IPS-18c (cell line): ENCODE measurements at regions not wholly inside any gene's neighbourhood (a gene's known extent, or its start where the extent isn't known, plus 50 kb on each side); places are given as distances from the start of the nearest gene placed in this dataset.
"Not testable (repeated sequence)": the region's sequence is repeated elsewhere in the genome, so short reads cannot be mapped to it uniquely, and the experiment has no call there.

Source experiments
- H3K4me3 ChIP-seq: 2 replicates; pipeline ENCODE4 v1.7.0; 2013; ENCODE audit warnings: low read depth, mild to moderate bottlenecking, low read length, moderate library complexity; ENCODE audit not compliant: insufficient read depth
- H3K9me3 ChIP-seq: one replicate; pipeline ENCODE4 v1.6.1; 2013; ENCODE audit warnings: mild to moderate bottlenecking, low read length, moderate library complexity; ENCODE audit not compliant: control insufficient read depth, insufficient read depth

DNA sequence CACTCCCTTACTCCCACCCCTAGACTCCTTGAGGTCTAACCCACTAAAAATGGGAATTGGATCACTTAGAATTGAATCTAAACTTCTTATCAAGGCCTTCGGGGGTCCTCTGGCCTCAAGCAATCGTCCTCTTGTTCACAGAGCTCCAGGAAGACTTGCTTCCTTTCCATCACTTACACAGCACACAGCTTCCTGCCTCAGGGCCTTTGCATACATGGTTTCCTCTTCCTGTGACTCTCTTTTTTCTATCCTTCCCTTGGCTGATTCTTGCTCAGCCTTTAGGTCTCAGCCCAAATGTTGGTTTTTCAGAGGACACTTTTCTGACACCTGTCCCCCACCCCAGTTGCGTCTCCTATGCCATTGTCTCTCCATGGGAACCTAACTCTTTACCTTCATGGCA lies 50.0 kb upstream of the ALDH1B1 start:
- Histone ChIP-seq H3K9me3 (no peaks in the 10 kb centered on the region), H3K4me3 (no peak overlapping the region)

DNA sequence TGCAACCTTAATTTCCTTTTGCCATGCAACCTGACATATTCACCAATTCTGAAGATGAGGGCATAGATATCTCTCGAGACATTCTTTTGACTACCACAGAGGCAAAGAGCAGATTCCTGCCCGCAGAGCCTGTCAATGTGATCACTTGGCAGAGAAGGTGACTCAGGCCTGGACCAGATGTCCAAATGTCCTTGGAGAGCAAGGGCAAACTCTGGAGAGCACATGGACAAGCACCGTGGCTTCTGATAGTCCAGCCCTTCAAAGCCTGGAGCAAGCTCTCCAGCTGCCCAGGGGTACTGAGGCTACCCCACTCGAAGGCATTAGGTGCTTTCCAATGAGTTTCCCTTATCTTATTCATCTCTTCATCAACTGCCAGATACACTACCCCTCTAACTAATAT lies 50.4 kb upstream of the ALDH1B1 start:
- no peak overlapping the region for H3K4me3 ChIP-seq
- no peaks in the 10 kb centered on the region for H3K9me3 ChIP-seq

DNA sequence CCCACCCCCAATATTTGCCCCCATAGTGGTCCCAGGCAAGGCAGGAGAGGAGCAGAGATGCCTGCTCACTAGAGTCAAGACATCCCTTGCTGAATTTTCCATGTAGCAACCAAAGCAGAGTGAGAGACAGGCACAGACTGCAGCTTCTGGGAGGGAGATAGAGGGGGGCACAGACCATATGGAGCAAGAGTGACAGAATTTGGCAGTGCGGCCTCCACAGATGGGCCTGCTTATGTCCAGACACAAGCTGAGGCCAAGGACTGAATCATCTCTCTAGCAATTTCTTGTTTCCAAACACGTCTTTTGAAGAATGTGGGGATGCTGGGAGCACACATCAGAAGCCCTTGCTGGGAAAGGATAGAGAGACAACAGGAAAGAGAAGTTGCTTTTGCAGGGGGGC lies 53.0 kb upstream of the ALDH1B1 start:
- H3K4me3 ChIP-seq: no peak overlapping the region
- H3K9me3 ChIP-seq: no peaks in the 10 kb centered on the region

DNA sequence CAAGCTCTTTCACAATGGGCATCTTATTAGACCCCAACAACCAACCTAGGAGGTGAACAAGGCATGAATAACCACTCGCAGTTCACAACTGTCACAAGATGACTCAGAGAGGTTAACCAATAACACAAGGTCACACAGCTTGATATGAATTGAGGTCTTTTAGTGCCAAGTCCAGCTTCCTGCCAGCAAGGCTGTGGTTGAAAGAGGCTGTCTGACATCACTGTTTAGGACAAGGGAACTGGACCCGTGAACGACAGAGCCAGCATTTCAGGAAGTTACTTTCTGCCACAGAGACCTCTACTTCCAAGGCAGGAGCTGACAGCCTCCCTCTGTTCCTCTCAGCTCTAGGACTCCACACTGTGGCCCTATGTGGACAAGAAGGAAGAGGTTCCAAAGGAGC lies 53.4 kb upstream of the ALDH1B1 start:
- H3K9me3 ChIP-seq: no peaks in the 10 kb centered on the region
- no peak overlapping the region for H3K4me3 ChIP-seq

DNA sequence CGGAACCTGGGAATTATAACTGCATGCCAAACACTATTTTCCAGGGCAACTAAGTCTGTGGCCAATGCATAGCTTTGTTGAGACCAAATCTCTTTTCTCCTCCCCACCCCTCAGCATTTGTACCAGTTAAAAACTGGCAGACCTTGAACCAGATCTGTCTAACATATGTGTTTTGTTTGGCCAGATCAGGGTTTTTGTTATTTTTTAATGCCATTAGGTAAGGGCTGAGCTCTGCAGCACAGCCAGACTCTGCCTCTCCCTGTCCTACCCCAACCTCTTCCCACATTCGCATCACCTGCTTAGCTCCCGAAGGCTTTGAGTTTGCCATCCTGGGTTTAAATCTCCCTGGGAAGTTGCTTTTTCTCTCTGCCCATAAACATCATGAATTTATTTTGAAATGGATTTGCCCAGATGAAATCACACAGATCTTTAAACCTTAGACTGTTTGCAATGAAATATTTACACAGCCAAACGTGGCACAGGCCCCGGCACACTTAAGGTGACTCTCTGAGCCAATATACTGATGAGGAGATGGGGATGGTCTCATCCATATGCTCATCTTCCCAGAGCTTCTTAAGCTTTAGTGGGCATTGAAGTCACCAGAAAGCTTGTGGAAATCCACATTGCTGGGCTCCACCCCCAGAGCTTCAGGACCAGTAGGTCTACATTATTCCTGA lies 54.0 kb upstream of the ALDH1B1 start:
- H3K4me3 ChIP-seq: no peak overlapping the region
- H3K9me3 ChIP-seq: no peaks in the 10 kb centered on the region

DNA sequence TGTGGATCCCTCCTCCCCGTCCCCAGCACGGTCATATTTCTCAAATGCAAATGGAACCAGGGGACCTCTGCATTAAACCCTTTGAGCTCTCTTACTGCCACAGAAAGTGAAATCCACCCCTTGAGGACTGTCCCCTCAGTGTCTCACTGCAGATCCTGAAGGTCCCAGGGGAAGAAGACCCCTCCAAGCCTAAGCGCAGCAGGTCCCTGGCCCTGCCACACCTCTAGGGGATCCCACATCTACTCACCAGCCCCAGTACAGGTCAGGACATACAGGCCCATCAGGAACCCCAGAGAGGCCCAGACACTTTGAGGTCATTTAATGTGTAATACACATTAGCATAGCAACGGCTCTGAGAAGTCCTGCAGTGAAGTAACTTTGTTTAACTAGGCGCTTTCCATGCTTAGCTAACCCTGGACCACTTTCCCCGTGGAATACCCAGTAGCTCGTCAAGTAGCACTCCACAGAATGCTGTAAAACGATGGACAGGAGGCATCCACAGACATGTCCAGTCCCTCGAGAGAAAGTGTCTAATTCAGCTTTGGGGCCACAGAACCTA lies 54.7 kb upstream of the ALDH1B1 start:
- no peaks in the 10 kb centered on the region for H3K9me3 ChIP-seq
- H3K4me3 ChIP-seq: no peak overlapping the region

DNA sequence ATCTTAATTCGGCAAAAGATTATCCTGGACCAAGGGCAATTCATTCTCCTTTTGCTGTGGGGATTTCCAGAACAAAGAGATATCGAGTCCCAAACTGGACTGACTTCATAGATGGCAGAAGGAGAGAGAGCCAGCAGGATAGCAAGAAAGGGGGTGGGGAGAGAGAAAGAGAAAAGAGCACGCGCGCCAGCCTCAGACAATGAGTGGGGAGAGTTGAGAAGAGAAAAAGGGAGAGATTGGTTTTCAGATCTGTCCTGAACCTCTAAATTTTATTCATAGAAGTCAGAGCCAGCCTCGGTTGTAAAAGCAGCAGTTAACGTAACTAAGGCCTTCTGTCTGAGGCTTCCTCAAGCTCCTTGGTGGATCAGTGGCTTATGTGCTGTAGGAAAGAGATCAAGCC lies 55.3 kb upstream of the ALDH1B1 start:
- Histone ChIP-seq H3K9me3 (no peaks in the 10 kb centered on the region), H3K4me3 (no peak overlapping the region)

DNA sequence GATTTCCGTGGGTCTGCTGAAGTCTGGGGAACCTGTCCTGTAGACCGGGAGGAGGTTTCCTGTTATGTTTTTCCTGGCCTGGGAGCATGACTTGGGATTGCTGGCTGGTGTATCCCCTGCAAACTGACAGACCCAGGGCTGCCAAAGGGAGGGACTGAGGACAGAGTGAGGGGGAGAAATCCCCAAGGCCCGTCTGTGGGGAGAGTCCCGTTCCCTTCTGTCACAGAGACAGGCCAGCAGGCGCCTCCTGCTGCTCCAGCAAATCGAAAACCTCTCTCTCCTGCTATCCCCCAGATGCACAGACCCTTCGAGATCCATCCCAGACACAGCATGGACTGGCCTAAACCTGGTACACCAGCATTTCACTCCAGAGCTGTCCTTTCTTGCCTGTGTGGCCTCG lies 56.2 kb upstream of the ALDH1B1 start:
- H3K4me3 ChIP-seq: no peak overlapping the region
- no peaks in the 10 kb centered on the region for H3K9me3 ChIP-seq

DNA sequence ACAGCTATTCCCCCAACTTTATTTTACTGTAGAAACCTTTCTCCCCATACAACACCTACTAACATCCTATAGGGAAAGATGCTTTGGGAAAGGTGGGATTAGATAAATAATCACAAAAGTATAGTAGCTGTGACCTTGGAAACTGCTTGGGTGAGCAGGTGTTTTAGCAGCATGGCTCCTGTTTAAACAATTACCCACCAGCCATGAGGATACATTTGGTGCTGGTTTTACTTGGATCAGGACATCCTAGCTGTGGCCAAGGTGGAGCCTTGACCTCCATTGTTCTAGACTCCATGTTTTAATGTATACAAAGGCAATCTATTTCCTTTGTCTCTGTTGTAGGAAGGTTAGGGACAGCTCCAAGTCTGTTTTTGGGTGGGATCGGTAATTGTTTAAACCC lies 56.8 kb upstream of the ALDH1B1 start:
- Histone ChIP-seq H3K4me3 (no peak overlapping the region), H3K9me3 (no peaks in the 10 kb centered on the region)

DNA sequence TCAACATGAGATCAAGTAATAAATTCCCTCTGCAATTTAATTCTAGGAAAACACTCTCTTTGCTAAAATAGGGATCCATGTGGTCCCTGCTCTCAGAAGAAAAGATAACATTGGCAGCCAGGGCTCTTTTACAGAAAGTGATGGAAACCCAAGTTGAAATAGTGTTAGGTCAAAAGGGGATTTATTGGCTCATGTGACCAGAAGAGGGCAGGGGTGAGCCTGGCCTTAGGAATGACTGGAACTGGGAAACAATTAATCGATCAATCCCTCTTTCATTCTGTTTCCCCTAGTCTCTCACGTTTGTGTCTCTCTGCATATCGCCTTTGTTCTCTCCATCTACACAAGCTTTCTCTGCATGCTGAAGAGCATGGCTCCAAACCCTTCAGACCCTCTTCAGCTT lies 58.3 kb upstream of the ALDH1B1 start:
- H3K9me3 ChIP-seq: no peaks in the 10 kb centered on the region

DNA sequence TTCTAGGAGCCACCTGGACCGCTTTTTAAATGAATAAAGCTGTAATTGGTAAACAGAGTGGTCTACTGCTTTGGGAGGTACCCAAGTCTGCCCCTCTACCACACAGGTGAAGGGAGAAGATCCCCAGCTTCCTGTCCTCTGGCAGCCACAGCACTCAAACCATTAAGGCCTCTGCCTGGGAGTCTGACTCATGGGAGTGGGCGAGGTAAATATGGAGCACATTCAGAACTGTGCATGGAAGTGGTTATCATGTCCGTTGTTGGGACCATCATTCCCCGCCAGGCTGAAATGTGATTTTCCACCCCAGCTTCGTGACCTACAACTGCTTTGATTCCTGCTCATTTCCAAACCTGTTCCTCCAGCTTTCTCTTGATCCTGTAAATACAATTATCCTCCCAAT lies 59.5 kb upstream of the ALDH1B1 start:
- Histone ChIP-seq H3K4me3 (no peak overlapping the region), H3K9me3 (no peaks in the 10 kb centered on the region)

More for the DNA sequence above, 58.3 kb upstream of the ALDH1B1 start:
- H3K4me3 ChIP-seq: no peak overlapping the region

DNA sequence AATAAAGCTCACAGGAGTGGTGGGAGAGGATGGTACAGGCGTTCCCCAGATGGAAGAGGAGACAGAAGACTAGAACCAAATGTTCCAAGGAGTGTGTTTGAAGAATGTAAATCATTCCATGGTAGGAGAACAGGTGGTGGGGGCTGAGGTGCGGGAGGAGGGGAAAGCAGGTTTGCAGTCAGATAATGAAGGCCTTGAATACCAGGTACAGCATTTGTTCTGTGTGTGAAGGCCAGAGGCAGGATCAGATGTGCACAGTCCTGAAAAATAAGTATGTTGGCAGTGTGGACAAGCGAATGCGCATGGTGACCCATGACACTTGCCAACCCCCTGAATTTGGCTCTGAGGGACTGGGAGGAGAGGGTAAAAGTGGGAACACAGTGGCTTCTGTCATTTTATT lies 59.9 kb upstream of the ALDH1B1 start:
- no peak overlapping the region for H3K4me3 ChIP-seq
- no peaks in the 10 kb centered on the region for H3K9me3 ChIP-seq

DNA sequence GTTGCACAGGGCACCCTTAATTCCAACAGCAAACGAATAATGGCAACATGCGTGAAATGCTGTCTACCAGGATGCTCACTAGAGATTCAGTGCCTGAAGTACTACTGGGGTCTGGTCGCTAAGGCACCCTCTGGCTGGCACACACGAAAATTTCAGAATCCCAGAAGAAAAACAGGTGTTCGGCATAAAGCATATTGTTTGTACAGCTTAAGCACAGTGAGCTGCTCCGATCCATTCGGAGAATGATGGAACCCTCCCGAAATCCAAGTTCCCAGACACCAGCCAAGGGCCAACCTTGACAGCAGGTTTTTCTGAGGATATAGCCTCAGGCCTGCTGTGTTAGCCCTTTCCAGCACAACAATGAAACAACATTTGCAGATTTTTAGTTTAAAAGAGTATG lies 61.4 kb upstream of the ALDH1B1 start:
- H3K9me3 ChIP-seq: no peaks in the 10 kb centered on the region
- no peak overlapping the region for H3K4me3 ChIP-seq

DNA sequence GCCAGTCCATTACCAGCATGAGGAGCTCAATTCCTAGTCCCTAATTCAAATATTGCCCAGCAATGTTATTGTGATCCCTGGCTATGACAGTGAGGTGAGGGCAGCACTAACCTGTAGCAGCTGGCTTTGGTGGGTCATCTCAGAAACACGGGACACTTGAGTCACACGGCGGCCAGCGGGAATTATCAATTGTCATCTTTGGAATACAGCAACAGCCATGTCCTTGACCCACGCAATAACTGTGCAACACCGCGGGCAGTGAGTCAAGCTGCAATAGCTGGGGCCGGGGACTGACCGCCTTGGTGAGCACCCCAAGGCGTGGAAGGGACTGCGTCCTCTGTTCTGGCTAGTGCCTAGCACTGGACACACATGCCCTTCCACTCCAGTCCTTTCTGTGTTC lies 62.5 kb upstream of the ALDH1B1 start:
- H3K4me3 ChIP-seq: no peak overlapping the region
- no peaks in the 10 kb centered on the region for H3K9me3 ChIP-seq

DNA sequence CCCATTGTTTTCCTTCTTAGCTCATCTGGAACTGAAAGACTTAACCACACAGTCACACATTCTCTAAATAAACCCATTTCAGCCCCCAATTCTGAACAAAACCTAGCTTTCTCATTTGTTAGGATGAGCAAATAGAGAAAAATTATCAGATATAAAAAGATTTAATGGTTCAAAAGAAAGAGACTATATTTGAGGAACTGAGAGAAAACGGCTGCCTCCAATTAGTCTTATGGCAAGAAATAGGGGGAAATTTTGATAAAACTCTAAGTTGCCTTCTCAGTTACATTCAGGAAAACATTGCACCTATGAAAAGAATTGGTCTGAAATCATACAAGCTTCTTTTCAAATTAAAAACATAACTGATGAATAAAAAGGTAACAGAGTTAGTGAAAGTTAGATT lies 63.7 kb upstream of the ALDH1B1 start:
- H3K4me3 ChIP-seq: no peak overlapping the region
- H3K9me3 ChIP-seq: peaks cover 2% of the 10 kb centered on the region

DNA sequence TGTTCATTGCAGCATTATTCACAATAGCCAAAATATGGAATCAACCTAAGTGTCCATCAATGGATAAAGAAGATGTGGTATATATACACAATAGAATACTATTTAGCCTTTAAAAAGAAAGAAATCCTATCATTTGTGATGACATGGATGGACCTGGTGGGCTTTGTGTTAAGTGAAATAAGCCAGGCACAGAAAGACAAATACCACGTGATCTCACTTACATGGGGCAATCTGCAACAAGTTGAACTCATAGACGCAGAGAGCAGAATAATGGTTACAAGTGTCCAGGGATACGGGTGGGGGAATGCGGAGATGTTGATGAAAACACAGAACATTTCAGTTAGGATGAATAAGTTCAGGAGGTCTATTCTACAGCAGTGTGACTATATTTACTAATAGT lies 66.4 kb upstream of the ALDH1B1 start:
- Histone ChIP-seq H3K4me3 (no peak overlapping the region), H3K9me3 (peaks cover 2% of the 10 kb centered on the region)

DNA sequence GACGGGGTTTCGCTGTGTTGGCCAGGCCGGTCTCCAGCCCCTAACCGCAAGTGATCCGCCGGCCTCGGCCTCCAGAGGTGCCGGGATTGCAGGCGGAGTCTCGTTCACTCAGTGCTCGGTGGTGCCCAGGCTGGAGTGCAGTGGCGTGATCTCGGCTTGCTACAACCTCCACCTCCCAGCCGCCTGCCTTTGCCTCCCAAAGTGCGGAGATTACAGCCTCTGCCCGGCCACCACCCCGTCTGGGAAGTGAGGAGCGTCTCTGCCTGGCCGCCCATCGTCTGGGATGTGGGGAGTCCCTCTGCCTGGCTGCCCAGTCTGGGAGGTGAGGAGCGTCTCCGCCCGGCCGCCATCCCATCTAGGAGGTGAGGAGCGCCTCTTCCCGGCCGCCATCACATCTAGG lies 68.3 kb upstream of the ALDH1B1 start:
- not testable (repeated sequence) for H3K9me3 ChIP-seq, H3K4me3 ChIP-seq

DNA sequence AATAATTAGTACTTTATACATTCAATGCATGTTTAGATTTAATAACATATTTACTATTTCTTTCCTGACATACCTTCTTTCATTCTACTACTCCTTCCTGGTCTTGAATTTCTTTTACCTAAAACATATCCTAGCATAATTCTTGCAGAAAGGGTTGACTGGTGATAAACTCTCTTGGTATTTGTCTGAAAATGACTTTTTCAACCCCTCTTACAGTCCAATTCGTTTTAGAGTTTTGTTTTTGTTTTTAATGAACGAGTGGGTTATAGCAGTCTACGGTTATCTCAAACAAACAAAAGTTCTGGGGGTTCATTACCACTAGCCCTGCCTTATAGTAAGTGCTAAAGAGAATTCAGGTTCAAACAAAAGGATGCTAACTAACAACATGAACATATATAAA lies 69.6 kb upstream of the ALDH1B1 start:
- Histone ChIP-seq H3K4me3 (no peak overlapping the region), H3K9me3 (peaks cover 2% of the 10 kb centered on the region)

DNA sequence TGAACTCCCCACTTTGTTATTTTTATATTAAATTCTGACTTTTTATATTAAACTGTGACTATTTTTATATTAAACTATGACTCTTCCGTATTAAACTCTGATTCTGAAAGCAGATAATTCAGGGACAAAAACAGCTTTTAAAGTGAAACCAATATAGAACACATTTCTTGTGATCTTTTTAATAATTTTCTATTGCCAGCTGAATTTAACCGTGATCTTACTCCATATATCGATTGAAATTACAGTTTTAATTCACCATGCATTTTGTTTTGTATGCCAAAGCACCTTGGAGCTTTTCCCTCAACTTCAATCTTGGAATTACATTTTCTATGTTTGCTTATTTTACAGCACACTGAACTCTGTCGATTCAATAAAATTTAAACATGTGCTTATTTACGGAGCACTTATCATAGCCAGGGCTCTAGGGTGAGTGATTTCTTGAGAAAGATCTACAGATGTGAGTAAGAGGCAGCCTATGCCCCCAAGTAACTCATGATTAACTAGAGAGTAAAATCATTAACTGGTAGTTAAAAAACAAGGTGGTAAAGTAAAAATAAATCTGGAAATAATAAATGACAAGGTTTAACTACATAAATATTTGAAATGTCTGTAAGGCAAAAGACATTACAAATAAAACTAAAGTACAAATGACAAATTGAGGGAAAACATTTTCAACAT lies 72.9 kb upstream of the ALDH1B1 start:
- Histone ChIP-seq H3K9me3 (peaks cover 2% of the 10 kb centered on the region), H3K4me3 (no peak overlapping the region)
